Brain microvascular endothelial cell (primary cell): ENCODE measurements at regions not wholly inside any gene's neighbourhood (a gene's known extent, or its start where the extent isn't known, plus 50 kb on each side); places are given as distances from the start of the nearest gene placed in this dataset.

Experiments used
- DNase-seq: peaks from one replicate; pipeline ENCODE4 v3.0.0-alpha.2; 2020
- H3K27ac ChIP-seq: fragments of 250-450 bp; sonication (Bioruptor Pico); 2 replicates; pipeline ENCODE4 v1.5.1; 2020; ENCODE audit warnings: mild to moderate bottlenecking, moderate library complexity
- H3K27me3 ChIP-seq: fragments of 250-450 bp; sonication (Bioruptor Pico); replicated peaks from 2 replicates; pipeline ENCODE4 v1.5.1; 2020; ENCODE audit warnings: mild to moderate bottlenecking
- H3K36me3 ChIP-seq: fragments of 250-450 bp; sonication (Bioruptor Pico); replicated peaks from 2 replicates; pipeline ENCODE4 v1.5.1; 2020; ENCODE audit warnings: mild to moderate bottlenecking
- H3K4me3 ChIP-seq: 2 replicates; pipeline ENCODE4 v1.5.1; 2011; ENCODE audit warnings: low read depth, mild to moderate bottlenecking, control low read depth, low read length, moderate library complexity
- in situ Hi-C: cut with HindIII; loops from 2 replicates; pipeline ENCODE4 v1.10.0; 2017; ENCODE audit warnings: low sequenced_read_pairs, low pct_ligation_motif_present
- TF ChIP-seq, protein P1 (sequence below): IDR thresholded peaks from 2 replicates; pipeline ENCODE4 v1.5.1; 2011; ENCODE audit warnings: low read depth, mild to moderate bottlenecking, moderate library complexity, low read length, control low read depth, inconsistent platforms; ENCODE audit errors: missing control alignments

DNA sequence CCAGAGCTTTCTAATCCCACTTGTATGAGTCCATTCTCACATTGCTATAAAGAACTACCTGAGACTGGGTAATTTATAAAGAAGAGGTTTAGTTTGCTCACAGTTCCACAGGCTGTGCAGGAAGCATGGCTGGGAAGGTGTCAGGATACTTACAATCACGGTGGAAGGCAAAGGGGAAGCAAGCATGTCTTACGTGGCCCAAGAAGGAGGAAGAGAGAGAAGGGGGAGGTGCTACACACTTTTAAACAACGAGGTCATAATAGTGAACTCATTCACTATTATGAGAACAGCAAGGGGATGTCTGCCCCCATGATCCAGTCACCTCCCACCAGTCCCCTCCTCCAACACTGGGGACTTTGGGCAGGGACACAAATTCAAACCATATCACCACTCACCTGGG is 67.8 kb downstream of the TTC32 start:
- in situ Hi-C loops = no loop called here
- H3K27me3 ChIP-seq = no peaks in the 10 kb centered on the region
- no peak overlapping the region for H3K4me3 ChIP-seq
- H3K27ac ChIP-seq = no peak overlapping the region
- H3K36me3 ChIP-seq = no peaks in the 10 kb centered on the region
- DNase-seq = no peak
- TF ChIP-seq, protein P1, sequence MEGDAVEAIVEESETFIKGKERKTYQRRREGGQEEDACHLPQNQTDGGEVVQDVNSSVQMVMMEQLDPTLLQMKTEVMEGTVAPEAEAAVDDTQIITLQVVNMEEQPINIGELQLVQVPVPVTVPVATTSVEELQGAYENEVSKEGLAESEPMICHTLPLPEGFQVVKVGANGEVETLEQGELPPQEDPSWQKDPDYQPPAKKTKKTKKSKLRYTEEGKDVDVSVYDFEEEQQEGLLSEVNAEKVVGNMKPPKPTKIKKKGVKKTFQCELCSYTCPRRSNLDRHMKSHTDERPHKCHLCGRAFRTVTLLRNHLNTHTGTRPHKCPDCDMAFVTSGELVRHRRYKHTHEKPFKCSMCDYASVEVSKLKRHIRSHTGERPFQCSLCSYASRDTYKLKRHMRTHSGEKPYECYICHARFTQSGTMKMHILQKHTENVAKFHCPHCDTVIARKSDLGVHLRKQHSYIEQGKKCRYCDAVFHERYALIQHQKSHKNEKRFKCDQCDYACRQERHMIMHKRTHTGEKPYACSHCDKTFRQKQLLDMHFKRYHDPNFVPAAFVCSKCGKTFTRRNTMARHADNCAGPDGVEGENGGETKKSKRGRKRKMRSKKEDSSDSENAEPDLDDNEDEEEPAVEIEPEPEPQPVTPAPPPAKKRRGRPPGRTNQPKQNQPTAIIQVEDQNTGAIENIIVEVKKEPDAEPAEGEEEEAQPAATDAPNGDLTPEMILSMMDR = no peak

DNA sequence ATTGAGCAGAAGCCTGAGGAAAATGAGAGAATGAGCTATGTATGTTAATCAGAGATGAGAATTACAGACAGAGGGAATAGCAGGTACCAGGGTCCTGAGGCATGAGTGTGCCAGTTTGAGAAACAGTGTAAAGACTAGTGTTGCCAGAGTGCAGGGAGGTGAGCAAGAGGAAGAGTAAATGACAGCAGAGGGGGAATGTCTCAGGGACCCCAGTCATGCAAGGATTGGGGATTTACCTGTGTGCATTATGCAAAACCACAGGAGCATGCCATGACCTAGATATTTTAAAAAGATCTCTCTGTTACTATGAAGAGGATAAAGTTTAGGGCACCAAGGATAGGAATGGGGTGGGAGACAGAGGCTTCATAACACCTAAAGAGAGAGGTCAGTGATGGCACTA is 72.1 kb downstream of the TTC32 start:
- TF ChIP-seq, protein P1 = no peak
- no peak for DNase-seq
- in situ Hi-C loops = no loop called here
- Histone ChIP-seq H3K27me3 (no peaks in the 10 kb centered on the region), H3K4me3 (no peak overlapping the region), H3K27ac (no peak overlapping the region), H3K36me3 (no peaks in the 10 kb centered on the region)

DNA sequence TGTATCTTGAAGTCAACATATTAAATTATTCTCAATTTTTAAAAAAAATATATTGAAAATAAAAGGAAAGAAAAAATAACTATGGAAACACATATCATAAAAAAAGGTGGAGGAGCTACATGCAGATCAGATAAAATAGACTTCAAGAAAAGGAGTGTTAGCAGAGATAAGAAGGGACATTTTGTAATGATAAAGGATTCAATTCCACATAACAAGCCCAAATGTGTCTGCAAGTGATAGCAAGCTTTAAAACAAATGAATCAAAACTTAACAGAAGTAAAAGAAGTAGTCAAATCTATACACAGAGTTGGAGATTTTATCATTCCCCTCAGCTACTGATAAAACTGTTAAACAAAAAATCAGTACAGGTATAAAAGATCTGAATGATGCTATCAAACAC is 74.9 kb downstream of the TTC32 start:
- Histone ChIP-seq H3K4me3 (no peak overlapping the region), H3K36me3 (no peaks in the 10 kb centered on the region), H3K27me3 (no peaks in the 10 kb centered on the region), H3K27ac (no peak overlapping the region)
- DNase-seq = no peak
- TF ChIP-seq, protein P1 = no peak
- in situ Hi-C loops = no loop called here

DNA sequence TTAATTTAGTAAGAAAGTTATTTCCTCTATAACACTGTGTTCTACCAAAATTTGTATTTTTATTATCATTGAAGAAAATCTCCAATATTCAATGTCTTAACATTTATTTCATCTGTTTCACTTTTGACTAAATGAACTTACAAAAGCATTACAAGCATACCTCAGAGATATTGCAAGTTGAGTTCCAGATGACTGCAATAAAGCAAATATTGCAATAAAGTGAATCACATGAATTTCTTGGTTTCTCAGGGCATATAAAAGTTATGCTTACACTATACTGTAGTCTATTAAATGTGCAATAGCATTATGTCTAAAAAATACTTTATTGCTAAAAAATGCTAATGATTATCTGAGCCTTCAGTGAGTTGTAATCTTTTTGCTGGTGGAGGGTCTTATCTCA is 78.3 kb downstream of the TTC32 start:
- in situ Hi-C loops = no loop called here
- DNase-seq = no peak
- Histone ChIP-seq H3K4me3 (no peak overlapping the region), H3K27ac (no peak overlapping the region), H3K27me3 (no peaks in the 10 kb centered on the region), H3K36me3 (no peaks in the 10 kb centered on the region)
- TF ChIP-seq, protein P1 = no peak

DNA sequence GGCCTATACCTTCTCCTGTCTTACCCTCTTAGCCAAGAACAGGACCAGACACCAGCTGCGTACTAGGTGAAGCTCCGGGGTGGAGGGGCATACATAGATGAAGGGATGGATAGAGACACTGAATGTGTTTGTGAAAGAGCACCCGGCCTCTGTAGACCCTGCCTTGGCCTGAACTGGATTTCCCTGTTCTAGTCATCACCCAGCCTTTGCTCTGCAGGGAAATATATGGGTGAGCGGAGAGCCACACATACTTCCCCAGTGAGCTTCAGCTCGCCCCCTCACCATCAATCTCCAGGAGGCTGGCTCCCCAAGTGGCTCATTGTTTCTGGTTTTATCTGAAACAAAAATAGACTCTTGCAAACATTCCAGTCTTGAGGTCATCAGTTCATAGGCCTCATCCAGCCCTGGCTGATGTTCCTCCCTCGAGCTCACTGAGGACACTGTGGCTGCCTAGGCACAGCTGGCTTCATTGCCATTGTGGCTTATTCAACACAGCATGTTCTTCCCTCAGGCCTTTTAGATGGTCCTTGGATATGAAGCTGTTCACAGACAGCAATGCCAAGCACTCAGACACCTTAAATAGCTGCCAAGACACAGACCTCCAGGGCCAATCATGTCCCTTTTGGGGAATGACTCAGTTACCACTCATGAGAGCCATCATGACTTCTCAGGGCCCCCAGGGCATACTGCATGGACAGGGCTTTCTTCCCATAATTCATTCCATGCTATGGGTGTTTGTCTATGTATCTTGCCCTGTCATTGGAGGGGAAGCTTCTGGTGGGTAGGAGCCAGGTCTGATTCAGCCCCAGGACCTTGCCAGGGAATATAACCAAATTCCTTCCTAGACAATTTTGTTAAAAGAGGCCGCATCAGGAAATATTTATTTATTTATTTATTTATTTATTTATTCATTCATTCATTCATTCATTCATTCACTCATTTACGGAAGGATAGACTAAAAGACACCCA is 82.4 kb downstream of the TTC32 start:
- in situ Hi-C loops = no loop called here
- H3K27ac ChIP-seq = peak overlapping the region; percentile 73
- DNase-seq = peak; percentile 88

More for the DNA sequence above, 82.4 kb downstream of the TTC32 start:
- no peaks in the 10 kb centered on the region for H3K36me3 ChIP-seq
- TF ChIP-seq, protein P1 = peak; percentile 2
- H3K27me3 ChIP-seq = no peaks in the 10 kb centered on the region
- H3K4me3 ChIP-seq = no peak overlapping the region
